Activated naive CD8-positive, alpha-beta T cell treated with anti-CD3 and anti-CD28 coated beads, Interleukin-2, amount 50 U/mL, for 24 hours (primary cell): ENCODE measurements at regions not wholly inside any gene's neighbourhood (a gene's known extent, or its start where the extent isn't known, plus 50 kb on each side); places are given as distances from the start of the nearest gene placed in this dataset.
A peak's percentile ranks its signal among the peaks of the same experiment; 100 is the strongest.

Experiments
- ATAC-seq: fragments of 150-1000 bp; cut with Tn5 transposase; one replicate; pipeline ENCODE4 v1.10.0; 2021
- DNase-seq: peaks from one replicate; pipeline ENCODE4 v3.0.0; 2021
- H3K27ac Mint-ChIP-seq: one replicate; pipeline ENCODE4 v1.8.0; 2021; ENCODE audit warnings: mild to moderate bottlenecking, mixed read lengths
- H3K27me3 Mint-ChIP-seq: one replicate; pipeline ENCODE4 v1.8.0; 2021; ENCODE audit warnings: mixed read lengths
- H3K36me3 Mint-ChIP-seq: one replicate; pipeline ENCODE4 v1.8.0; 2021; ENCODE audit warnings: low read depth, mixed read lengths
- H3K4me1 Mint-ChIP-seq: one replicate; pipeline ENCODE4 v1.8.0; 2021; ENCODE audit warnings: mixed read lengths
- H3K4me3 Mint-ChIP-seq: one replicate; pipeline ENCODE4 v1.8.0; 2021; ENCODE audit warnings: mild to moderate bottlenecking, moderate library complexity, mixed read lengths
- H3K9me3 Mint-ChIP-seq: one replicate; pipeline ENCODE4 v1.8.0; 2021; ENCODE audit warnings: mixed read lengths

GRCh38 chr12:66899588-66899987 lies 220.7 kb upstream of the GRIP1 start:
- Mint-ChIP-seq H3K4me1 (peaks cover 28% of the 10 kb centered on the region), H3K36me3 (no peaks in the 10 kb centered on the region), H3K27ac (no peak overlapping the region), H3K9me3 (no peaks in the 10 kb centered on the region), H3K27me3 (no peaks in the 10 kb centered on the region), H3K4me3 (no peak overlapping the region)
- ATAC-seq: peak; percentile 45
- DNase-seq: no peak

GRCh38 chr12:66900616-66901015 lies 221.7 kb upstream of the GRIP1 start:
- no peaks in the 10 kb centered on the region for H3K36me3 Mint-ChIP-seq
- peaks cover 28% of the 10 kb centered on the region for H3K4me1 Mint-ChIP-seq
- no peaks in the 10 kb centered on the region for H3K9me3 Mint-ChIP-seq
- DNase-seq: no peak
- H3K27me3 Mint-ChIP-seq: no peaks in the 10 kb centered on the region
- H3K27ac Mint-ChIP-seq: no peak overlapping the region
- no peak overlapping the region for H3K4me3 Mint-ChIP-seq
- no peak for ATAC-seq

- Mint-ChIP-seq H3K27ac (no peak overlapping the region), H3K36me3 (no peaks in the 10 kb centered on the region), H3K4me3 (no peak overlapping the region), H3K4me1 (peaks cover 28% of the 10 kb centered on the region), H3K27me3 (no peaks in the 10 kb centered on the region), H3K9me3 (no peaks in the 10 kb centered on the region)
- DNase-seq: no peak
- peak; percentile 71 for ATAC-seq
Measured at GRCh38 chr12:66901138-66901932, 222.5 kb upstream of the GRIP1 start.

GRCh38 chr12:66902020-66902419 lies 223.1 kb upstream of the GRIP1 start:
- Mint-ChIP-seq H3K9me3 (no peaks in the 10 kb centered on the region), H3K4me3 (no peak overlapping the region), H3K27ac (no peak overlapping the region), H3K4me1 (peaks cover 28% of the 10 kb centered on the region), H3K27me3 (no peaks in the 10 kb centered on the region), H3K36me3 (no peaks in the 10 kb centered on the region)
- ATAC-seq: no peak
- no peak for DNase-seq

- no peaks in the 10 kb centered on the region for H3K9me3 Mint-ChIP-seq
- no peak overlapping the region for H3K4me3 Mint-ChIP-seq
- H3K4me1 Mint-ChIP-seq: peaks cover 28% of the 10 kb centered on the region
- no peak overlapping the region for H3K27ac Mint-ChIP-seq
- H3K36me3 Mint-ChIP-seq: no peaks in the 10 kb centered on the region
- H3K27me3 Mint-ChIP-seq: no peaks in the 10 kb centered on the region
- peak; percentile 53 for ATAC-seq
- no peak for DNase-seq
Measured at GRCh38 chr12:66903782-66904396, 225.0 kb upstream of the GRIP1 start.

- no peak for DNase-seq
- H3K4me3 Mint-ChIP-seq: no peak overlapping the region
- peaks cover 29% of the 10 kb centered on the region for H3K4me1 Mint-ChIP-seq
- no peaks in the 10 kb centered on the region for H3K36me3 Mint-ChIP-seq
- H3K9me3 Mint-ChIP-seq: no peaks in the 10 kb centered on the region
- H3K27ac Mint-ChIP-seq: no peak overlapping the region
- no peaks in the 10 kb centered on the region for H3K27me3 Mint-ChIP-seq
- no peak for ATAC-seq
Measured at GRCh38 chr12:66905201-66905600, 226.3 kb upstream of the GRIP1 start.

GRCh38 chr12:66910366-66910974 lies 231.6 kb upstream of the GRIP1 start:
- H3K4me3 Mint-ChIP-seq: no peak overlapping the region
- H3K36me3 Mint-ChIP-seq: no peaks in the 10 kb centered on the region
- H3K4me1 Mint-ChIP-seq: peaks cover 16% of the 10 kb centered on the region
- peaks cover 4% of the 10 kb centered on the region for H3K9me3 Mint-ChIP-seq
- H3K27me3 Mint-ChIP-seq: no peaks in the 10 kb centered on the region
- ATAC-seq (peak; percentile 72), DNase-seq (no peak)
- peak overlapping the region; percentile 0 for H3K27ac Mint-ChIP-seq

- H3K27ac Mint-ChIP-seq: no peak overlapping the region
- DNase-seq: no peak
- no peak for ATAC-seq
- no peaks in the 10 kb centered on the region for H3K36me3 Mint-ChIP-seq
- peaks cover 4% of the 10 kb centered on the region for H3K9me3 Mint-ChIP-seq
- H3K4me1 Mint-ChIP-seq: peaks cover 7% of the 10 kb centered on the region
- no peaks in the 10 kb centered on the region for H3K27me3 Mint-ChIP-seq
- H3K4me3 Mint-ChIP-seq: no peak overlapping the region
Measured at GRCh38 chr12:66915306-66915904, 236.5 kb upstream of the GRIP1 start.

- Mint-ChIP-seq H3K36me3 (no peaks in the 10 kb centered on the region), H3K27ac (no peak overlapping the region), H3K4me1 (no peaks in the 10 kb centered on the region), H3K4me3 (no peak overlapping the region), H3K9me3 (peaks cover 4% of the 10 kb centered on the region), H3K27me3 (no peaks in the 10 kb centered on the region)
- ATAC-seq (no peak), DNase-seq (no peak)
Measured at GRCh38 chr12:66916189-66916588, 237.3 kb upstream of the GRIP1 start.

GRCh38 chr12:66919466-66919865 lies 240.6 kb upstream of the GRIP1 start:
- H3K4me3 Mint-ChIP-seq: no peak overlapping the region
- no peaks in the 10 kb centered on the region for H3K4me1 Mint-ChIP-seq
- DNase-seq (no peak), ATAC-seq (no peak)
- H3K9me3 Mint-ChIP-seq: no peaks in the 10 kb centered on the region
- no peaks in the 10 kb centered on the region for H3K27me3 Mint-ChIP-seq
- H3K36me3 Mint-ChIP-seq: no peaks in the 10 kb centered on the region
- H3K27ac Mint-ChIP-seq: no peak overlapping the region

- Mint-ChIP-seq H3K36me3 (no peaks in the 10 kb centered on the region), H3K9me3 (no peaks in the 10 kb centered on the region), H3K4me1 (peaks cover 3% of the 10 kb centered on the region), H3K27me3 (no peaks in the 10 kb centered on the region), H3K27ac (no peak overlapping the region), H3K4me3 (no peak overlapping the region)
- DNase-seq (no peak), ATAC-seq (no peak)
Measured at GRCh38 chr12:66920205-66920604, 241.3 kb upstream of the GRIP1 start.

GRCh38 chr12:66921151-66921550 lies 242.3 kb upstream of the GRIP1 start:
- no peak overlapping the region for H3K27ac Mint-ChIP-seq
- H3K36me3 Mint-ChIP-seq: no peaks in the 10 kb centered on the region
- no peaks in the 10 kb centered on the region for H3K9me3 Mint-ChIP-seq
- H3K4me1 Mint-ChIP-seq: peaks cover 4% of the 10 kb centered on the region
- no peak overlapping the region for H3K4me3 Mint-ChIP-seq
- no peaks in the 10 kb centered on the region for H3K27me3 Mint-ChIP-seq
- ATAC-seq (no peak), DNase-seq (no peak)

- H3K36me3 Mint-ChIP-seq: no peaks in the 10 kb centered on the region
- DNase-seq: no peak
- no peak overlapping the region for H3K4me3 Mint-ChIP-seq
- ATAC-seq: no peak
- peaks cover 19% of the 10 kb centered on the region for H3K4me1 Mint-ChIP-seq
- no peak overlapping the region for H3K27ac Mint-ChIP-seq
- H3K27me3 Mint-ChIP-seq: peaks cover 1% of the 10 kb centered on the region
- H3K9me3 Mint-ChIP-seq: no peaks in the 10 kb centered on the region
Measured at GRCh38 chr12:66925083-66925482, 246.2 kb upstream of the GRIP1 start.

GRCh38 chr12:66929121-66929520 lies 250.2 kb upstream of the GRIP1 start:
- Mint-ChIP-seq H3K4me3 (no peak overlapping the region), H3K9me3 (peaks cover 3% of the 10 kb centered on the region), H3K27ac (no peak overlapping the region), H3K36me3 (peaks cover 2% of the 10 kb centered on the region), H3K4me1 (peaks cover 19% of the 10 kb centered on the region), H3K27me3 (peaks cover 12% of the 10 kb centered on the region)
- DNase-seq (peak; percentile 13), ATAC-seq (peak; percentile 97)

GRCh38 chr12:66931091-66931490 lies 252.2 kb upstream of the GRIP1 start:
- peaks cover 2% of the 10 kb centered on the region for H3K36me3 Mint-ChIP-seq
- peaks cover 3% of the 10 kb centered on the region for H3K9me3 Mint-ChIP-seq
- DNase-seq (no peak), ATAC-seq (no peak)
- H3K27me3 Mint-ChIP-seq: peaks cover 16% of the 10 kb centered on the region
- H3K27ac Mint-ChIP-seq: no peak overlapping the region
- no peak overlapping the region for H3K4me3 Mint-ChIP-seq
- peaks cover 16% of the 10 kb centered on the region for H3K4me1 Mint-ChIP-seq
